ENCODE measurements at regions not wholly inside any gene's neighbourhood (a gene's known extent, or its start where the extent isn't known, plus 50 kb on each side); places are given as distances from the start of the nearest gene placed in this dataset.
A peak's percentile ranks its signal among the peaks of the same experiment; 100 is the strongest.

GRCh38 chr5:68033029-68033428 is 182.5 kb upstream of the PIK3R1 start (continued):
- no peak for TF ChIP-seq ATF2 (tag by site-specific recombination; IDR thresholded peaks at IDR 0.05; ENCODE audit: low read depth)
- TF ChIP-seq ZNF221 (tag by site-specific recombination; IDR thresholded peaks at IDR 0.05; ENCODE audit: borderline replicate concordance): no peak
- TF ChIP-seq ZNF324 (tag by site-specific recombination; IDR thresholded peaks at IDR 0.05): no peak
- TF ChIP-seq ZBTB10 (tag by site-specific recombination; IDR thresholded peaks at IDR 0.05): no peak

- ChIA-PET POLR2A (no interaction called here), CTCF (no interaction called here)
- Histone ChIP-seq H3K4me1 (ENCODE audit: control insufficient read depth, insufficient read depth, low read length) (peaks cover 3% of the 10 kb centered on the region; the same call in 1 of the 2 replicates), H3K36me3 (ENCODE audit: control insufficient read depth in 2 of 2, insufficient read depth in 1 of 2, low read length in 2 of 2) (no peaks in the 10 kb centered on the region), H3K27ac (ENCODE audit: extremely low read depth, low read depth, low read length) (no peak overlapping the region), H3K4me3 (ENCODE audit: low read depth, low read length) (no peak overlapping the region), H3K9me3 (ENCODE audit: control insufficient read depth, insufficient read depth, low read depth, low read length) (no peaks in the 10 kb centered on the region)
- TF ChIP-seq ZNF175 (tag by site-specific recombination; IDR thresholded peaks at IDR 0.05): no peak
- TF ChIP-seq ZNF776 (tag by site-specific recombination; IDR thresholded peaks at IDR 0.05; ENCODE audit: borderline replicate concordance): no peak
- TF ChIP-seq SETDB1 (IDR thresholded peaks at IDR 0.05; ENCODE audit: insufficient read length, low read length): no peak
- TF ChIP-seq ZNF138 (tag by site-specific recombination; IDR thresholded peaks at IDR 0.05; ENCODE audit: borderline replicate concordance): no peak
- no peak for TF ChIP-seq REPIN1 (tag by site-specific recombination; IDR thresholded peaks at IDR 0.05; ENCODE audit: low read depth)
Measured at GRCh38 chr5:68032216-68032762, 183.3 kb upstream of the PIK3R1 start.

GRCh38 chr5:68028131-68028727 is 187.3 kb upstream of the PIK3R1 start:
- POLR2A ChIA-PET: no interaction called here

More at GRCh38 chr5:68028131-68028727, 187.3 kb upstream of the PIK3R1 start:
- Histone ChIP-seq H3K4me3 (ENCODE audit: low read depth, low read length) (no peak overlapping the region), H3K27ac (ENCODE audit: extremely low read depth, low read depth, low read length) (no peak overlapping the region), H3K9me3 (ENCODE audit: control insufficient read depth, insufficient read depth, low read depth, low read length) (no peaks in the 10 kb centered on the region), H3K4me1 (ENCODE audit: control insufficient read depth, insufficient read depth, low read length) (peaks cover 3% of the 10 kb centered on the region; the same call in 1 of the 2 replicates), H3K36me3 (ENCODE audit: control insufficient read depth in 2 of 2, insufficient read depth in 1 of 2, low read length in 2 of 2) (no peaks in the 10 kb centered on the region)
- no peak for TF ChIP-seq ZNF48 (tag by site-specific recombination; IDR thresholded peaks at IDR 0.05)
- no peak for TF ChIP-seq ZBTB7A (tag by site-specific recombination; IDR thresholded peaks at IDR 0.05; ENCODE audit: low read depth)
- 0 out of 2 replicates have a peak, but pooled peaks have one; percentile 13 for TF ChIP-seq ZFHX2 (tag by site-specific recombination; conservative IDR thresholded peaks at IDR 0.05)
- TF ChIP-seq KLF17 (tag by site-specific recombination; IDR thresholded peaks at IDR 0.05): no peak
- TF ChIP-seq ZNF202 (tag by site-specific recombination; IDR thresholded peaks at IDR 0.05; ENCODE audit: borderline replicate concordance): no peak
- no peak for TF ChIP-seq HOXC10 (CRISPR knock-in tag; IDR thresholded peaks at IDR 0.05)
- TF ChIP-seq MZF1 (tag by site-specific recombination; IDR thresholded peaks at IDR 0.05; ENCODE audit: borderline replicate concordance): no peak
- no peak for TF ChIP-seq GFI1B (tag by site-specific recombination; IDR thresholded peaks at IDR 0.05)
- no peak for TF ChIP-seq ZBTB21 (tag by site-specific recombination; IDR thresholded peaks at IDR 0.05)
- CTCF ChIA-PET: no interaction called here

Data from HEK293 (cell line).